ENCODE measurements at regions not wholly inside any gene's neighbourhood (a gene's known extent, or its start where the extent isn't known, plus 50 kb on each side); places are given as distances from the start of the nearest gene placed in this dataset.
"Not testable (repeated sequence)": the region's sequence is repeated elsewhere in the genome, so short reads cannot be mapped to it uniquely, and the experiment has no call there.

- Histone ChIP-seq H3K4me3 (ENCODE audit: low read length) (no peak overlapping the region), H3K27me3 (ENCODE audit: control insufficient read depth, insufficient read depth, low read length) (no peaks in the 10 kb centered on the region), H3K4me1 (ENCODE audit: control insufficient read depth, insufficient read depth, low read length) (no peaks in the 10 kb centered on the region), H3K27ac (ENCODE audit: low read length) (no peak overlapping the region), H3K36me3 (ENCODE audit: control insufficient read depth, insufficient read depth, low read length) (no peaks in the 10 kb centered on the region), H3K9me3 (ENCODE audit: control insufficient read depth, insufficient read depth, low read length) (no peaks in the 10 kb centered on the region)
- intact Hi-C loops (cut with micrococcal nuclease), result no loop called here
- no peaks in the 10 kb centered on the region for H3K4me1 Mint-ChIP-seq
- TF ChIP-seq CTCF (IDR thresholded peaks at IDR 0.05), result no peak
- no peak for ATAC-seq
- H3K27ac Mint-ChIP-seq, result no peak overlapping the region
- H3K27me3 Mint-ChIP-seq (ENCODE audit: low read depth in 2 of 2), result no peaks in the 10 kb centered on the region
- H3K4me3 Mint-ChIP-seq, result no peak overlapping the region
- no peaks in the 10 kb centered on the region for H3K36me3 Mint-ChIP-seq
- DNase-seq, result no peak
- H3K9me3 Mint-ChIP-seq, result peaks cover 6% of the 10 kb centered on the region in 2 donors
These were observed 692.9 kb downstream of the MTRR start for GRCh38 chr5:8561854-8562253.

- H3K4me3 ChIP-seq (ENCODE audit: low read length); H3K4me1 ChIP-seq (ENCODE audit: control insufficient read depth, insufficient read depth, low read length); H3K36me3 ChIP-seq (ENCODE audit: control insufficient read depth, insufficient read depth, low read length); H3K4me1 Mint-ChIP-seq; H3K36me3 Mint-ChIP-seq; H3K27ac Mint-ChIP-seq; ATAC-seq; H3K4me3 Mint-ChIP-seq; H3K27me3 Mint-ChIP-seq (ENCODE audit: low read depth in 2 of 2); H3K27me3 ChIP-seq (ENCODE audit: control insufficient read depth, insufficient read depth, low read length); H3K9me3 Mint-ChIP-seq; intact Hi-C loops (cut with micrococcal nuclease); H3K9me3 ChIP-seq (ENCODE audit: control insufficient read depth, insufficient read depth, low read length); DNase-seq; H3K27ac ChIP-seq (ENCODE audit: low read length): not testable (repeated sequence)
- WGBS (ENCODE audit: insufficient coverage), result 66% methylated on average over 6 of the region's 6 CpGs
These were observed 694.6 kb downstream of the MTRR start for GRCh38 chr5:8563540-8563939.

GRCh38 chr5:8568858-8569257, 699.9 kb downstream of the MTRR start:
- no peak overlapping the region for H3K27ac Mint-ChIP-seq
- no peaks in the 10 kb centered on the region for H3K4me1 ChIP-seq (ENCODE audit: control insufficient read depth, insufficient read depth, low read length)
- intact Hi-C loops (cut with micrococcal nuclease), result no loop called here
- H3K27ac ChIP-seq (ENCODE audit: low read length), result no peak overlapping the region
- no peaks in the 10 kb centered on the region for H3K27me3 ChIP-seq (ENCODE audit: control insufficient read depth, insufficient read depth, low read length)
- H3K4me3 ChIP-seq (ENCODE audit: low read length), result no peak overlapping the region
- H3K9me3 Mint-ChIP-seq, result peaks cover 9 to 16% of the 10 kb centered on the region in 2 donors
- no peak for DNase-seq
- no peaks in the 10 kb centered on the region for H3K4me1 Mint-ChIP-seq
- H3K27me3 Mint-ChIP-seq (ENCODE audit: low read depth in 2 of 2), result no peaks in the 10 kb centered on the region
- no peaks in the 10 kb centered on the region for H3K36me3 ChIP-seq (ENCODE audit: control insufficient read depth, insufficient read depth, low read length)
- 80% methylated on average over 5 of the region's 6 CpGs for WGBS (ENCODE audit: insufficient coverage)
- peaks cover 6% of the 10 kb centered on the region for H3K36me3 Mint-ChIP-seq
- no peaks in the 10 kb centered on the region for H3K9me3 ChIP-seq (ENCODE audit: control insufficient read depth, insufficient read depth, low read length)
- no peak overlapping the region for H3K4me3 Mint-ChIP-seq
- TF ChIP-seq CTCF (IDR thresholded peaks at IDR 0.05), result no peak
- ATAC-seq, result no peak

- DNase-seq, result no peak
- intact Hi-C loops (cut with micrococcal nuclease), result no loop called here
- Mint-ChIP-seq H3K36me3 (peaks cover 6% of the 10 kb centered on the region), H3K4me3 (no peak overlapping the region), H3K27ac (no peak overlapping the region), H3K4me1 (no peaks in the 10 kb centered on the region), H3K9me3 (peaks cover 9 to 16% of the 10 kb centered on the region in 2 donors), H3K27me3 (ENCODE audit: low read depth in 2 of 2) (no peaks in the 10 kb centered on the region)
- no peaks in the 10 kb centered on the region for H3K9me3 ChIP-seq (ENCODE audit: control insufficient read depth, insufficient read depth, low read length)
- no peak for TF ChIP-seq CTCF (IDR thresholded peaks at IDR 0.05)
- H3K4me1 ChIP-seq (ENCODE audit: control insufficient read depth, insufficient read depth, low read length), result no peaks in the 10 kb centered on the region
- ATAC-seq, result no peak
- no peak overlapping the region for H3K27ac ChIP-seq (ENCODE audit: low read length)
- no peak overlapping the region for H3K4me3 ChIP-seq (ENCODE audit: low read length)
- no peaks in the 10 kb centered on the region for H3K27me3 ChIP-seq (ENCODE audit: control insufficient read depth, insufficient read depth, low read length)
- H3K36me3 ChIP-seq (ENCODE audit: control insufficient read depth, insufficient read depth, low read length), result no peaks in the 10 kb centered on the region
- no CpG with 5 or more reads among the region's 3 CpGs for WGBS (ENCODE audit: insufficient coverage)
These were observed 701.6 kb downstream of the MTRR start for GRCh38 chr5:8570528-8570927.

All from natural killer cell (primary cell).